ENCODE measurements at regions not wholly inside any gene's neighbourhood (a gene's known extent, or its start where the extent isn't known, plus 50 kb on each side); places are given as distances from the start of the nearest gene placed in this dataset.

- TF ChIP-seq CTCF (IDR thresholded peaks at IDR 0.05; ENCODE audit: low read depth, low read length, missing input control) (no peak), MAX (IDR thresholded peaks at IDR 0.05) (no peak), ATF3 (IDR thresholded peaks at IDR 0.05) (no peak), REST (IDR thresholded peaks at IDR 0.05) (no peak), RXRA (IDR thresholded peaks at IDR 0.05) (no peak), JUND (IDR thresholded peaks at IDR 0.05) (no peak), GABPA (IDR thresholded peaks at IDR 0.05 in 1 of 2, conservative IDR thresholded peaks at IDR 0.05 in 1 of 2) (no peak), RAD21 (IDR thresholded peaks at IDR 0.05) (no peak), SP1 (IDR thresholded peaks at IDR 0.05) (no peak)
Measured at GRCh38 chr11:115869131-115869530, 364.9 kb upstream of the CADM1 start.
